Thyroid gland (tissue), 4 donors: ENCODE measurements at regions not wholly inside any gene's neighbourhood (a gene's known extent, or its start where the extent isn't known, plus 50 kb on each side); places are given as distances from the start of the nearest gene placed in this dataset.

Source experiments
- DNase-seq, 2 donors: peaks; one replicate each; pipeline ENCODE4 v3.0.0-alpha.2; 2019
- H3K27ac ChIP-seq, 3 donors: fragments of 200-600 bp; sonication (generic); 1 replicate in 2 of 3; 2 replicates in 1 of 3; pipeline ENCODE4 v1.5.1; 2016 to 2019; ENCODE audit warnings: mild to moderate bottlenecking in 1 of 3, moderate library complexity in 1 of 3
- H3K27me3 ChIP-seq: fragments of 200-600 bp; sonication (generic); one replicate; pipeline ENCODE4 v1.5.1; 2019
- H3K36me3 ChIP-seq, 2 donors: fragments of 200-600 bp; sonication (generic); one replicate each; pipeline ENCODE4 v1.5.1; 2016 to 2019
- H3K4me1 ChIP-seq, 2 donors: fragments of 200-600 bp; sonication (generic); one replicate each; pipeline ENCODE4 v1.5.1; 2017 to 2019
- H3K4me3 ChIP-seq, 3 donors: fragments of 200-600 bp; sonication (generic); replicated peaks in 1 of 3; 1 replicate in 2 of 3; 2 replicates in 1 of 3; pipeline ENCODE4 v1.5.1; 2016; ENCODE audit warnings: mild to moderate bottlenecking in 1 of 3
- H3K9me3 ChIP-seq: fragments of 200-600 bp; sonication (generic); one replicate; pipeline ENCODE4 v1.5.1; 2017
- CTCF ChIP-seq, 6 experiments: fragments of 200-600 bp in 3 of 6; fragments of 450-650 bp in 3 of 6; sonication (generic) in 3 of 6; IDR thresholded peaks; one replicate each; pipeline ENCODE4 v1.5.1; 2016 to 2019; ENCODE audit warnings: antibody characterized with exemption in 6 of 6, mild to moderate bottlenecking in 2 of 6, inconsistent platforms in 1 of 6, moderate library complexity in 1 of 6
- POLR2A ChIP-seq, 2 donors: fragments of 450-650 bp; IDR thresholded peaks; one replicate each; pipeline ENCODE4 v1.6.1; 2017; ENCODE audit warnings: antibody characterized with exemption in 2 of 2, mild to moderate bottlenecking in 2 of 2, moderate library complexity in 1 of 2
- WGBS, 2 donors: methylation state at CpG; one replicate each; pipeline ENCODE4 v1.1.5; 2017; 5-methylcytosine and 5-hydroxymethylcytosine counted together
- intact Hi-C: fragments of 100-400 bp; cut with DNase I; formaldehyde crosslinking; loops from one replicate; pipeline ENCODE4 v1.15.1; 2023

GRCh38 chr2:139366681-139367080 is 586.5 kb upstream of the NXPH2 start:
- no peak overlapping the region for H3K27ac ChIP-seq
- H3K9me3 ChIP-seq, result no peaks in the 10 kb centered on the region
- 62 to 65% methylated on average over 2 of the region's 2 CpGs for WGBS, 2 donors
- no peaks in the 10 kb centered on the region for H3K4me1 ChIP-seq
- no peak for DNase-seq
- intact Hi-C loops, result no loop called here
- H3K27me3 ChIP-seq, result no peaks in the 10 kb centered on the region
- no peak overlapping the region for H3K4me3 ChIP-seq
- TF ChIP-seq CTCF (IDR thresholded peaks at IDR 0.05), result no peak
- no peak for TF ChIP-seq POLR2A (IDR thresholded peaks at IDR 0.05)
- no peaks in the 10 kb centered on the region for H3K36me3 ChIP-seq

DNA sequence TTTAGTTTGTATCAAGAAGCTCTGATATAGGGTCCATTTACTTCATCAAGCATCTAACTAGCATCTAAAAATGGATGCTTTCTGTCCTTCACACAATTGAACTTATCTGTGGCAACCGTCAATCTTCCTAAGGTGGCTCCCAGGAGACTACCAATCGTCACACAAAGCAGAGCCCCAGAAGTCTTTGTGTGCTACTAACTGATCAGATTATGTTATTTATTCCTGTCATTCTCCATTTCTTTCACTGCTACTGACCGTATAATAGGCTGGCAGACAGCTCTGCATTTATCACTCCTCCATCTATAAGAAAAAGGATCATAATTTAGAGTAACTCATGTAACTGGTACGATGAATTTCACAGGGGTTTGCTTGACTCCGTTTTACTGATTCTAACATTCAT is 585.0 kb upstream of the NXPH2 start:
- Histone ChIP-seq H3K9me3 (no peaks in the 10 kb centered on the region), H3K27me3 (no peaks in the 10 kb centered on the region), H3K4me1 (no peaks in the 10 kb centered on the region), H3K4me3 (no peak overlapping the region), H3K36me3 (no peaks in the 10 kb centered on the region), H3K27ac (no peak overlapping the region)
- 70 to 75% methylated on average over 5 of the region's 5 CpGs for WGBS, 2 donors
- DNase-seq, result no peak
- no peak for TF ChIP-seq POLR2A (IDR thresholded peaks at IDR 0.05)
- no peak for TF ChIP-seq CTCF (IDR thresholded peaks at IDR 0.05)
- intact Hi-C loops, result no loop called here

GRCh38 chr2:139360654-139361053 is 580.5 kb upstream of the NXPH2 start:
- TF ChIP-seq CTCF (IDR thresholded peaks at IDR 0.05) (no peak), POLR2A (IDR thresholded peaks at IDR 0.05) (no peak)
- H3K9me3 ChIP-seq, result no peaks in the 10 kb centered on the region
- no peaks in the 10 kb centered on the region for H3K4me1 ChIP-seq
- intact Hi-C loops, result no loop called here
- no peak overlapping the region for H3K4me3 ChIP-seq
- H3K36me3 ChIP-seq, result no peaks in the 10 kb centered on the region
- DNase-seq, result no peak
- WGBS, 2 donors, result 74 to 89% methylated on average over 1 of the region's 1 CpG
- H3K27ac ChIP-seq, result no peak overlapping the region
- H3K27me3 ChIP-seq, result no peaks in the 10 kb centered on the region

DNA sequence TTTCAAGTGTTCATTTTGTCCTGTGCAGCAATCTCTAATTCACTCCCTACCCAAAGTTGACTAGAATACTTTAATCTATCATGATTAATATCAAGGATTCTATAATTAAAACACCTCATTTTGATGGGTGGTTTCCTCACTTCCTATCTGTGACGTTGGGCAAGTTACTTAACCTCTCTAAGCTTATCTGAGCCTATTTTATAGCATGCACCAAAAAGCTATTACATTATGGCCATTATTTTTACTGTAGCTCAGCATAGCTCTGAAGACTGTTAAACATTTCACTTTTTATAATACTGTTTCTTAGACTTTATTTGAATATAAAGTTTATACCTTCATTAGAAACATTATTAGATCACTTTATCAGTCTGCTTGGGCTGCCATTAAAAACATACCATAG is 579.6 kb upstream of the NXPH2 start:
- no peak overlapping the region for H3K4me3 ChIP-seq
- DNase-seq, result no peak
- no peak for TF ChIP-seq CTCF (IDR thresholded peaks at IDR 0.05)
- TF ChIP-seq POLR2A (IDR thresholded peaks at IDR 0.05), result no peak
- no peaks in the 10 kb centered on the region for H3K27me3 ChIP-seq
- no peak overlapping the region for H3K27ac ChIP-seq
- 47 to 59% methylated on average over 1 of the region's 1 CpG for WGBS, 2 donors
- no peaks in the 10 kb centered on the region for H3K9me3 ChIP-seq
- intact Hi-C loops, result no loop called here
- no peaks in the 10 kb centered on the region for H3K36me3 ChIP-seq
- H3K4me1 ChIP-seq, result no peaks in the 10 kb centered on the region

DNA sequence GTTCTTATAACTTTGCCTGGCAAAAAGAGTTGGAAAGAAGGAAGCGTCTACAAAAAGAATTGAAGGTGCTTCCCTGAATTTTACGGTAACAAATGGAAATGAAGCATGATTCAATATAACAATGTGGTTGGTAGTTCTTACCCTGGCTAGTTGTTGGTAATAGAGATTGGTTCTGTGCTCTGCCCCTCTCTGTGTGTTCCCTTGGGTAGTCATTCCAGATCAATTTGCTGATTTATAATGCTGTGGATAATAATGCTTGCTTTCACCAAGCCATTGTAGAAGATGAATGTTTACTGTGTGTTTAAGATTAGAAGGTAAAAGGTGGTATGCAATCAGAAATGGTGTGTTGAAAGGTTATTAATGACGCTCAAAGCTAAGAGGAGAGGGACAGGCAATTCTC is 577.8 kb upstream of the NXPH2 start:
- no peak overlapping the region for H3K27ac ChIP-seq
- no peaks in the 10 kb centered on the region for H3K4me1 ChIP-seq
- DNase-seq, result no peak
- no peaks in the 10 kb centered on the region for H3K36me3 ChIP-seq
- no peak for TF ChIP-seq POLR2A (IDR thresholded peaks at IDR 0.05)
- no peak for TF ChIP-seq CTCF (IDR thresholded peaks at IDR 0.05)
- H3K4me3 ChIP-seq, result no peak overlapping the region
- intact Hi-C loops, result no loop called here
- WGBS, 2 donors, result 86 to 92% methylated on average over 3 of the region's 3 CpGs
- H3K9me3 ChIP-seq, result no peaks in the 10 kb centered on the region
- H3K27me3 ChIP-seq, result no peaks in the 10 kb centered on the region
